Sigmoid colon (tissue), 4 donors: ENCODE measurements at regions not wholly inside any gene's neighbourhood (a gene's known extent, or its start where the extent isn't known, plus 50 kb on each side); places are given as distances from the start of the nearest gene placed in this dataset.

Experiments used
- EP300 ChIP-seq, 4 donors: sonication (generic); formaldehyde crosslinking; IDR thresholded peaks; one replicate each; pipeline ENCODE4 v1.6.1; 2017; ENCODE audit warnings: antibody characterized with exemption in 4 of 4
- POLR2A ChIP-seq, 2 donors: fragments of 450-650 bp; IDR thresholded peaks; one replicate each; pipeline ENCODE4 v1.6.1; 2016; ENCODE audit warnings: antibody characterized with exemption in 2 of 2, mild to moderate bottlenecking in 2 of 2, moderate library complexity in 2 of 2
- TF ChIP-seq, protein P1 (sequence below), 4 experiments: fragments of 450-650 bp in 3 of 4; fragments of 200-600 bp in 1 of 4; IDR thresholded peaks; one replicate each; pipeline ENCODE4 v1.5.1; 2016 to 2019; ENCODE audit warnings: antibody characterized with exemption in 4 of 4, mild to moderate bottlenecking in 3 of 4, moderate library complexity in 2 of 4

DNA sequence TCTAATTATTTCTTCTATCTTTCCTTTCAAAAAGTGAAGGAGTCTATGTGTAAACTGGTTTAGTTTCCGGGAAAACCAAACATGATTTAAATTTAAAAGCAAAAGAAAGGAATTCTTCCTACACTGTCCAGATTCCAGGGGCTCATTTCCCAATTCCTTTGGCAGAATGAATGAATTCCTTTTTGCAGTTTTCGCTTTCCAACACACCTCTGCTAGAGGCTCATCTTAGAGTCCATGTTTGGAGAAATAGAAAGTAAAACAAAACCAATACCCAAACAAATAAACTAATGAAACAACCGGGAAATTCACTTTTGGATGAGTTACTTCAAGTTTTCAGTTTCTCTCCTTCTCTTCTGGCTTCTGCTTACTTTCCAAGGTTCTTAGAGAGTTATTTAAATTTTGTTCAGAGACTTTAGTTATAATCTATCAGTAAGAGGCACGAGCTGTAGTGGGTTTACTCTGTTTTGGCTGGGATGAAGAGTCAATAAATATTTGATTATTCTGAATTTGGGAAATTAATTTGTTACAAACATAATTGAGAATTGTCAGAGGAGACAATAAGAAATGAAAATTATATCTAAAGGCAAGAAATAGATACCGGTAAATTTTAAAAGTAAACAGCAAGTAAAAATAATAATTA lies 365.0 kb upstream of the CDH9 start:
- TF ChIP-seq, protein P1, sequence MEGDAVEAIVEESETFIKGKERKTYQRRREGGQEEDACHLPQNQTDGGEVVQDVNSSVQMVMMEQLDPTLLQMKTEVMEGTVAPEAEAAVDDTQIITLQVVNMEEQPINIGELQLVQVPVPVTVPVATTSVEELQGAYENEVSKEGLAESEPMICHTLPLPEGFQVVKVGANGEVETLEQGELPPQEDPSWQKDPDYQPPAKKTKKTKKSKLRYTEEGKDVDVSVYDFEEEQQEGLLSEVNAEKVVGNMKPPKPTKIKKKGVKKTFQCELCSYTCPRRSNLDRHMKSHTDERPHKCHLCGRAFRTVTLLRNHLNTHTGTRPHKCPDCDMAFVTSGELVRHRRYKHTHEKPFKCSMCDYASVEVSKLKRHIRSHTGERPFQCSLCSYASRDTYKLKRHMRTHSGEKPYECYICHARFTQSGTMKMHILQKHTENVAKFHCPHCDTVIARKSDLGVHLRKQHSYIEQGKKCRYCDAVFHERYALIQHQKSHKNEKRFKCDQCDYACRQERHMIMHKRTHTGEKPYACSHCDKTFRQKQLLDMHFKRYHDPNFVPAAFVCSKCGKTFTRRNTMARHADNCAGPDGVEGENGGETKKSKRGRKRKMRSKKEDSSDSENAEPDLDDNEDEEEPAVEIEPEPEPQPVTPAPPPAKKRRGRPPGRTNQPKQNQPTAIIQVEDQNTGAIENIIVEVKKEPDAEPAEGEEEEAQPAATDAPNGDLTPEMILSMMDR (IDR thresholded peaks at IDR 0.05): no peak
- TF ChIP-seq EP300 (IDR thresholded peaks at IDR 0.05) (no peak), POLR2A (IDR thresholded peaks at IDR 0.05) (no peak)
